BE2C (cell line): ENCODE measurements at regions not wholly inside any gene's neighbourhood (a gene's known extent, or its start where the extent isn't known, plus 50 kb on each side); places are given as distances from the start of the nearest gene placed in this dataset.

Source experiments
- DNase-seq: peaks from one replicate; pipeline ENCODE4 v3.0.0-alpha.2; 2020
- H3K27me3 ChIP-seq: fragments of 250-450 bp; sonication (Bioruptor Pico); 2 replicates; pipeline ENCODE4 v1.5.1; 2020; ENCODE audit warnings: mild to moderate bottlenecking
- H3K36me3 ChIP-seq: fragments of 250-450 bp; sonication (Bioruptor Pico); 2 replicates; pipeline ENCODE4 v1.5.1; 2020; ENCODE audit warnings: mild to moderate bottlenecking
- H3K4me1 ChIP-seq: fragments of 250-450 bp; sonication (Bioruptor Pico); 2 replicates; pipeline ENCODE4 v1.5.1; 2020
- H3K4me3 ChIP-seq: 2 replicates; pipeline ENCODE4 v1.5.1; 2011; ENCODE audit warnings: low read depth, low read length
- H3K9me3 ChIP-seq: fragments of 250-450 bp; sonication (Bioruptor Pico); 2 replicates; pipeline ENCODE4 v1.5.1; 2020
- TF ChIP-seq, protein P1 (sequence below): IDR thresholded peaks from 2 replicates; pipeline ENCODE4 v1.5.1; 2012; ENCODE audit warnings: mild to moderate bottlenecking, low read depth, low read length

DNA sequence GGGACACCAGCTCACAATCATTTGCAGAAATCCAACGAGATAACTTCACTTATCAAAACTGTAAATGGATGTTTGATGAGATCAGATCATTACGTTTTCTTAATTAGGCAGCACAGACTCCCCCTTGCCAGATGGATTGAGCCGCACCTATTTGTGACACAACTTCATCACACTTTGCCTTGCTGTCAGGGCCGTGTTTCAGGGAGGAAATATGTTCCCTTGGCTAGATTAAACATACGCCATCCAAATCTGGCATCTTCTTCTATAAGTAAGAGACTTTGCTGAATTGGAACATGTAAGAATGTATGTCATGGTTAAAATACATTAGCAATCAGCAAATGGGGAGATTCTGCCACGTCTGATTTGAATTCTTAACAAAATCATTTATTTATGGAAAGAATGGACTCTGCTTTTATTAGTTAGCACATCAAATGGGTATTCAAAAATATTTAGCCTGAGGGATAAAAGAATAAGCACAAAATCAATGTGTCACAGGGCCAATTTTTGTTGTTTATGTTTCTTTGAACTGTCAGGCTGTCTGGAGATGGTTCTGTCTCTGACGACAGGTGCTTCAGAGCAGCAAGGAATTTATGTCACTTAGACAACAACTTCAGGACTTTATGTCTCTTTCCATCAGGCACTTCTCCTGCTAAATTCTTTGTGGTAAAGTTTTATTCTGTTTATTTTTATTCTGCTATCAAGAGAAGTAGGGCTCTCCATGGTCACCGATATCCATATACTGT is 326.1 kb upstream of the NCAM1 start:
- DNase-seq = no peak
- Histone ChIP-seq H3K4me1 (peaks cover 6% of the 10 kb centered on the region), H3K9me3 (no peaks in the 10 kb centered on the region), H3K4me3 (no peak overlapping the region), H3K36me3 (no peaks in the 10 kb centered on the region), H3K27me3 (no peaks in the 10 kb centered on the region)
- TF ChIP-seq, protein P1, sequence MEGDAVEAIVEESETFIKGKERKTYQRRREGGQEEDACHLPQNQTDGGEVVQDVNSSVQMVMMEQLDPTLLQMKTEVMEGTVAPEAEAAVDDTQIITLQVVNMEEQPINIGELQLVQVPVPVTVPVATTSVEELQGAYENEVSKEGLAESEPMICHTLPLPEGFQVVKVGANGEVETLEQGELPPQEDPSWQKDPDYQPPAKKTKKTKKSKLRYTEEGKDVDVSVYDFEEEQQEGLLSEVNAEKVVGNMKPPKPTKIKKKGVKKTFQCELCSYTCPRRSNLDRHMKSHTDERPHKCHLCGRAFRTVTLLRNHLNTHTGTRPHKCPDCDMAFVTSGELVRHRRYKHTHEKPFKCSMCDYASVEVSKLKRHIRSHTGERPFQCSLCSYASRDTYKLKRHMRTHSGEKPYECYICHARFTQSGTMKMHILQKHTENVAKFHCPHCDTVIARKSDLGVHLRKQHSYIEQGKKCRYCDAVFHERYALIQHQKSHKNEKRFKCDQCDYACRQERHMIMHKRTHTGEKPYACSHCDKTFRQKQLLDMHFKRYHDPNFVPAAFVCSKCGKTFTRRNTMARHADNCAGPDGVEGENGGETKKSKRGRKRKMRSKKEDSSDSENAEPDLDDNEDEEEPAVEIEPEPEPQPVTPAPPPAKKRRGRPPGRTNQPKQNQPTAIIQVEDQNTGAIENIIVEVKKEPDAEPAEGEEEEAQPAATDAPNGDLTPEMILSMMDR = no peak

DNA sequence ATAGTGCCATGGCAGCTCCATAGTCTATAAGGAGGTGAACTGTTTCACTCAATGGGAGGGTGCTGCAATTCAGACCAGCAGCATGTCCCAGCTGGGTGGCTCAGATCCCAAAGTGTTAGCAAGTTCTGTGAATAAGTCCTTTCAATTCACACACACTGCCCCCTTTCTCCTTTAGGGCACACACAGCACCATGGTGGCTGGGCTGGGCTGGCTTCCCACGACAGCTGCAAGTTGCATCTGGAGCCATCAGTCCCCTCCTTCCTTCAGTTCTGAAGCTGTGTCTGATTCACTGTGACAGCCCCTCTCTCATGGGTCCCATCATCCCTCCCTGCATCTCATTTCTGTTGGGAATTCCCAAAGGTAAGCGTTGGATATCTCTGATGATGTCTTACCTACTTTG is 324.1 kb upstream of the NCAM1 start:
- TF ChIP-seq, protein P1 = no peak
- Histone ChIP-seq H3K9me3 (no peaks in the 10 kb centered on the region), H3K36me3 (no peaks in the 10 kb centered on the region), H3K27me3 (no peaks in the 10 kb centered on the region), H3K4me3 (no peak overlapping the region), H3K4me1 (peaks cover 6% of the 10 kb centered on the region)
- peak; percentile 14 for DNase-seq

DNA sequence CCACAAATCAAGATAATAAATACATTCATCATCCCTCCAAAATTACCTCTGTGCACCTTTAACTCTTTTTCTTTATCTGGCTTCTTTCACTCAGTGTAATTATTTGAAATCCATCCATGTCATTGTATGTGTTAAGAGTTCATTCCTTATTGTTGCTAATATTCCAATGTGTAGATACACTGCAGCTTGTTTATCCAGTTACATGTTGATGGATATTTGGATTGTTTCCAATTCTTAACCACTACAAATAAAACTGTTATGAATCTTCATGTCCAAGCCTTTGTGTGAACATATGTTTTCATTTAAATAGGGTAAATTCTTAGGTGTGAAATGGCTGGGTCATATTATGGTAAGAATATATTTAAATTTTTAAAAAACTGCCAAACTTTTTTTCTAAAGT is 323.3 kb upstream of the NCAM1 start:
- Histone ChIP-seq H3K4me1 (peaks cover 6% of the 10 kb centered on the region), H3K4me3 (no peak overlapping the region), H3K27me3 (no peaks in the 10 kb centered on the region), H3K9me3 (no peaks in the 10 kb centered on the region), H3K36me3 (no peaks in the 10 kb centered on the region)
- TF ChIP-seq, protein P1 = no peak
- DNase-seq = no peak

DNA sequence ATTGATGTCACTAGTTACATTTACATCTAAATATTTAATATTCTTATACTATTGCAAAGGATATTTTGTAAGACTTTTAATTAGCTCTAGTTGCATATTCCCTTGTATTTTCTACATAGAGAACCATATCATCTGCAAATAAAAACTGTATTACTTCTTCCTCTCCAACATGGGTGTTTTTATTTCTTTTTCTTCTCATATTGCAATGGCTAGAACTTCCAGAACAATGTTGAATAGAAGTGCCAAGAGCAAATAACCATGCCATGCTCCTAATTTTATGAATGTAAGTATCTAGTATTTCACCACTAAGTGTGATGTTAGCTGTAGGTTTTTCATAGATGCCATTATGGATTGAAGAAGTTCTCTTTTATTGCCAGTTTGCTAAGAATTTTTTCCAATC is 321.8 kb upstream of the NCAM1 start:
- Histone ChIP-seq H3K4me3 (no peak overlapping the region), H3K27me3 (no peaks in the 10 kb centered on the region), H3K9me3 (no peaks in the 10 kb centered on the region), H3K4me1 (peaks cover 6% of the 10 kb centered on the region), H3K36me3 (no peaks in the 10 kb centered on the region)
- TF ChIP-seq, protein P1 = no peak
- no peak for DNase-seq

DNA sequence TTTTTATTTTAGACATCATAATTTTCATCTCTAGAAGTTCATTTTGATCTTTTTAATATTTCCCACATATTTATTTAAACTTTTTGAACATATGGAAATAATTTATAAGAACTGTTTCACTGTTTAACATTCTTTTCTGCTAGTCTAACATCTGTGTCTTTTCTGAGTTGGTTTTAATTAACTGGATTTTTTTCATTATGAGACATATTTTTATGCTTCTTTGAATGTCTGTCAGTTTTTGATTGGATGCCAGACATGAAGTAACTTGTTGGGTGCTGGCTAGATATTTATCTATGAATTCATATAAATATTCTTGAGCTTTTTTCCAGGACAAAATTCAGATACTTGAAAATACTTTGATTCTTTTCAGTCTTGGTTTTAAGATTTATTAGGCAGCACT is 317.8 kb upstream of the NCAM1 start:
- Histone ChIP-seq H3K9me3 (no peaks in the 10 kb centered on the region), H3K4me3 (no peak overlapping the region), H3K4me1 (no peaks in the 10 kb centered on the region; the same call in none of the 2 replicates), H3K27me3 (no peaks in the 10 kb centered on the region), H3K36me3 (no peaks in the 10 kb centered on the region)
- TF ChIP-seq, protein P1 = no peak
- DNase-seq = no peak

DNA sequence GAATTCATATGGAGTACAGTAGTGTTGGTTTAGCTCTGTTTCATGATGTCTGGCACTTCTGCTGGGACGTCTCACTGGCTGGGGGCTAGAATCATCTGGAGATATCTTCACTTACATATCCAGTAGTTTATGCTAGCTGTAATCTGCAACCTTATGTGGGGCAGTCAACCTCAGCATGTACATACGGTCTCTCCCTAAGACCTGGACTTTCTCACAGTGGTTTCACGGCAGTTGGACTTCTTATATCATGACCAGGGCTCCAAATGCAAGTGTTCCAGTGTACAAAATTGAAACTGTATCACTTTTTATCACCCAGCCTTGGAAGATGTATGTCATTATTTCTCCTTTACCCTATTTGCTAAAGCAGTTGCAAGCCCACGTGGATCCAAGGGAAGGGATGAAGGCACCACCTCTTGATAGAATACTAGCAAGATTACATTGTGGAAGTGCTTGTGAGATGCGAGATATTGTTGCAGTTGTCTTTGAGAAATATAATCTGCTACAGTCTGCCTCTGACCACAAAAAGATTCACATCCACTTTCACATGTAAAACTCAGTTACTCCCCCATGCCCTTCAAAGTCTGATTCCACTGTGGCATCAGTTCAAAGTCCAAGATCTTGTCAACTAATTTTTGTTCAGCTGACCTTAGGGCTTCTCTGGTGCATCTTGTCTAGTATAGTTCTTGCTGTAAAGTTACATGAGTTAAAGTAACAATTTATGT is 316.6 kb upstream of the NCAM1 start:
- Histone ChIP-seq H3K4me3 (no peak overlapping the region), H3K9me3 (no peaks in the 10 kb centered on the region), H3K4me1 (no peaks in the 10 kb centered on the region; the same call in none of the 2 replicates), H3K36me3 (no peaks in the 10 kb centered on the region), H3K27me3 (no peaks in the 10 kb centered on the region)
- TF ChIP-seq, protein P1 = no peak
- no peak for DNase-seq
